Testis (tissue), 2 donors: ENCODE measurements at regions not wholly inside any gene's neighbourhood (a gene's known extent, or its start where the extent isn't known, plus 50 kb on each side); places are given as distances from the start of the nearest gene placed in this dataset.

Experiments used
- CTCF ChIP-seq, 3 experiments: fragments of 450-650 bp in 2 of 3; fragments of 200-600 bp in 1 of 3; sonication (generic) in 1 of 3; IDR thresholded peaks; one replicate each; pipeline ENCODE4 v1.5.1; 2016 to 2019; ENCODE audit warnings: antibody characterized with exemption in 3 of 3, mild to moderate bottlenecking in 2 of 3, moderate library complexity in 1 of 3
- POLR2A ChIP-seq: fragments of 450-650 bp; IDR thresholded peaks from one replicate; pipeline ENCODE4 v1.6.1; 2017; ENCODE audit warnings: antibody characterized with exemption, mild to moderate bottlenecking, moderate library complexity

DNA sequence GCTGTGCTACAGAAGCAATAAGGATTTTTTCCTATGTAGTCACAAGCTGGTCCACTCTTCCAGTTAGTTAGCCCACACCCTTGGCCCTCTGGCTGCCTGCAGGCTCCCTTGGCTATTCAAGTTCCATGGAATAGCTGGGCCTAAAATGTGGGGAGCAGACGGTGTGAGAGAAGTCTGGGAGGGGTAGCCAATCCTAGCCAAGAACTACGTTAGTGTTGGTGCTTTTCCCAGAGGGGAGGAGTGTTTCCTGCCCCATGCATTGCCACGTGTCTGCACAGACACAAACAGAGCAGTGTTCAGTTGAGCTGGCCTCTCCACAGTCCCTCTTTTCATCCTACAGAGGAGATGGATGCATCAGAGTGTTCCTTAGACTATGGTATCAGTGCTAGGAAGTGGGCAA, 59.0 kb upstream of the IPO9 start:
- no peak for TF ChIP-seq POLR2A
- no peak for TF ChIP-seq CTCF (IDR thresholded peaks at IDR 0.05)
